ENCODE measurements at regions not wholly inside any gene's neighbourhood (a gene's known extent, or its start where the extent isn't known, plus 50 kb on each side); places are given as distances from the start of the nearest gene placed in this dataset.

DNA sequence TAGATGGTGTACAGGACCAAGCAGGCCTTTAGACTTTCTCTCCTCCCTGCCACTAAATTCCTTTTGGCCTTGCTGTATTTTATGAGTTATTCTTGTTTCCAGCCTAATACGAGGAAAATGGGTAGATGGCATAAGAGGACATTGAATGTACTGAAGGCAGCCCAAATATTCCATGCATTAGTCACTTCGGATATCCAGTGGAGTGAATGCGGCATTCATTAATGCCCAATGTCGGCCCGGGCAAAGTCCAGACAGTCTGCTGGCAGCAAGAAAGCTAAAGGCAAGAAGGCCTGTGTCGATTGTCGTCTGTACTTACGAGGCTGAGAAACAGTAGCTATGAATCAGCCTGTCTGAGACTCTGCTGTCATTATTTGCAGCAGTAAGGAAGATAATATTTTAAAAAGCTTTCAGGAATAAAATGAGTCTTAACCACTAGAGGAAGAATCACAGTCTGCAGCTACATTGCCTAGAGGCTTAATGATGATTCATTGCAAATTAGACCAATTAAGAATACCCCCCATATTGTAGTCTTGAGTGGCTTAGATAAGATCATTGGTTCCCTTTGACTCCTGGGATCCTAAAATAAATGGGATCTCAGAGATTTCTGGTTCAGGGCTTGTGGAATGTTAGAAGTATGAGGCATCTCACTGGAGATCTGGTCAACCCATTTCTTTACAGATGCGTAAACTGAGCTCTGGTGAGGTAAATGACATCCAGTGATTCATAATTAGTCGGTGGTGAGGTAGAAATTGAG, 534.1 kb upstream of the JAG1 start:
- no peaks in the 10 kb centered on the region for H3K36me3 Mint-ChIP-seq (ENCODE audit: low read depth, unreplicated experiment)
- no peak overlapping the region for H2AFZ ChIP-seq (ENCODE audit: low read depth, low read length)
- no peaks in the 10 kb centered on the region for H3K9me3 ChIP-seq (ENCODE audit: insufficient read depth, low read depth, low read length)
- H3K27ac ChIP-seq (ENCODE audit: low read depth, low read length) = peak overlapping the region; percentile 67
- peak overlapping the region; percentile 52 for H3K4me2 ChIP-seq (ENCODE audit: low read length)
- H3K9ac ChIP-seq (ENCODE audit: low read length) = peak overlapping the region; percentile 28
- H3K27me3 ChIP-seq (ENCODE audit: insufficient read depth, low read length) = no peaks in the 10 kb centered on the region
- DNase-seq (ENCODE audit: low read depth) (peak; percentile 90), FAIRE-seq (peak; percentile 79)
- H3K27me3 Mint-ChIP-seq (ENCODE audit: low read depth, unreplicated experiment) = no peaks in the 10 kb centered on the region
- TF ChIP-seq, protein P1, sequence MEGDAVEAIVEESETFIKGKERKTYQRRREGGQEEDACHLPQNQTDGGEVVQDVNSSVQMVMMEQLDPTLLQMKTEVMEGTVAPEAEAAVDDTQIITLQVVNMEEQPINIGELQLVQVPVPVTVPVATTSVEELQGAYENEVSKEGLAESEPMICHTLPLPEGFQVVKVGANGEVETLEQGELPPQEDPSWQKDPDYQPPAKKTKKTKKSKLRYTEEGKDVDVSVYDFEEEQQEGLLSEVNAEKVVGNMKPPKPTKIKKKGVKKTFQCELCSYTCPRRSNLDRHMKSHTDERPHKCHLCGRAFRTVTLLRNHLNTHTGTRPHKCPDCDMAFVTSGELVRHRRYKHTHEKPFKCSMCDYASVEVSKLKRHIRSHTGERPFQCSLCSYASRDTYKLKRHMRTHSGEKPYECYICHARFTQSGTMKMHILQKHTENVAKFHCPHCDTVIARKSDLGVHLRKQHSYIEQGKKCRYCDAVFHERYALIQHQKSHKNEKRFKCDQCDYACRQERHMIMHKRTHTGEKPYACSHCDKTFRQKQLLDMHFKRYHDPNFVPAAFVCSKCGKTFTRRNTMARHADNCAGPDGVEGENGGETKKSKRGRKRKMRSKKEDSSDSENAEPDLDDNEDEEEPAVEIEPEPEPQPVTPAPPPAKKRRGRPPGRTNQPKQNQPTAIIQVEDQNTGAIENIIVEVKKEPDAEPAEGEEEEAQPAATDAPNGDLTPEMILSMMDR (IDR thresholded peaks at IDR 0.05; ENCODE audit: insufficient read depth, low read depth, low read length) = no peak
- TF ChIP-seq EZH2 (IDR thresholded peaks at IDR 0.05; ENCODE audit: insufficient read depth, low read length) = no peak
- H3K4me1 ChIP-seq (ENCODE audit: insufficient read depth, low read length) = peaks cover 14% of the 10 kb centered on the region
- H3K9me3 Mint-ChIP-seq (ENCODE audit: unreplicated experiment) = no peaks in the 10 kb centered on the region
- peak overlapping the region; percentile 91 for H3K27ac Mint-ChIP-seq (ENCODE audit: unreplicated experiment)
- H3K4me1 Mint-ChIP-seq (ENCODE audit: low read depth, unreplicated experiment) = peaks cover 50% of the 10 kb centered on the region
- H3K4me3 Mint-ChIP-seq (ENCODE audit: unreplicated experiment) = no peak overlapping the region
- H3K79me2 ChIP-seq (ENCODE audit: insufficient read depth, low read length) = no peaks in the 10 kb centered on the region
- no peaks in the 10 kb centered on the region for H3K36me3 ChIP-seq (ENCODE audit: insufficient read depth, low read length)
- H4K20me1 ChIP-seq (ENCODE audit: insufficient read depth, low read length) = no peaks in the 10 kb centered on the region
- H3K4me3 ChIP-seq (ENCODE audit: insufficient read depth, low read depth, low read length) = no peak overlapping the region

DNA sequence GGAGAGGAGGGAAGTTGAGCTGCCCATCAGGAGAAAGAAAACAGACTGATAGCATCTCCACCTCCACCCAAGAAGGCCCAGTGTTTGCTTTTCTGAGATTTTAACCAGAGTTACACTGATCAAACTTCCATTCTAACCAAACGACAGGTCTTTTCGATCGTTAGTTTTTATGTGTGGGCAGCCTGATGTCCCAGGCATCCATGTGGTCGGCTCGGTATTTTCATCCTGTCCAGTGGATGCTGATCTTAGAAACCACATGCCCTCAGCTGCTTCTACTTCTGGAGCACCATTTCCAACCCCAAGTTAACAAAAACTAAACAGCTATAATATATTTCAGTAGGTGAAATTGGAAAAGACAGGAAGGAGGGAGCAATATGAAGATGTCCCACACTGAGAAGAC, 536.8 kb upstream of the JAG1 start:
- H3K27ac Mint-ChIP-seq (ENCODE audit: unreplicated experiment) = peak overlapping the region; percentile 51

More for the DNA sequence above, 536.8 kb upstream of the JAG1 start:
- peaks cover 51% of the 10 kb centered on the region for H3K4me1 Mint-ChIP-seq (ENCODE audit: low read depth, unreplicated experiment)
- H3K36me3 ChIP-seq (ENCODE audit: insufficient read depth, low read length) = no peaks in the 10 kb centered on the region
- H3K9me3 Mint-ChIP-seq (ENCODE audit: unreplicated experiment) = no peaks in the 10 kb centered on the region
- DNase-seq (ENCODE audit: low read depth) = peak; percentile 22
- H3K4me1 ChIP-seq (ENCODE audit: insufficient read depth, low read length) = peaks cover 14% of the 10 kb centered on the region
- no peaks in the 10 kb centered on the region for H4K20me1 ChIP-seq (ENCODE audit: insufficient read depth, low read length)
- H2AFZ ChIP-seq (ENCODE audit: low read depth, low read length) = no peak overlapping the region
- H3K27ac ChIP-seq (ENCODE audit: low read depth, low read length) = no peak overlapping the region
- no peak overlapping the region for H3K4me2 ChIP-seq (ENCODE audit: low read length)
- H3K9me3 ChIP-seq (ENCODE audit: insufficient read depth, low read depth, low read length) = no peaks in the 10 kb centered on the region
- no peak for TF ChIP-seq EZH2 (IDR thresholded peaks at IDR 0.05; ENCODE audit: insufficient read depth, low read length)
- TF ChIP-seq, protein P1 (IDR thresholded peaks at IDR 0.05; ENCODE audit: insufficient read depth, low read depth, low read length) = no peak
- H3K27me3 Mint-ChIP-seq (ENCODE audit: low read depth, unreplicated experiment) = no peaks in the 10 kb centered on the region
- no peak overlapping the region for H3K4me3 ChIP-seq (ENCODE audit: insufficient read depth, low read depth, low read length)
- H3K9ac ChIP-seq (ENCODE audit: low read length) = no peak overlapping the region
- no peak overlapping the region for H3K4me3 Mint-ChIP-seq (ENCODE audit: unreplicated experiment)
- no peaks in the 10 kb centered on the region for H3K79me2 ChIP-seq (ENCODE audit: insufficient read depth, low read length)
- H3K36me3 Mint-ChIP-seq (ENCODE audit: low read depth, unreplicated experiment) = no peaks in the 10 kb centered on the region
- H3K27me3 ChIP-seq (ENCODE audit: insufficient read depth, low read length) = no peaks in the 10 kb centered on the region
- no peak for FAIRE-seq
